Suppressor macrophage (primary cell): ENCODE measurements at regions not wholly inside any gene's neighbourhood (a gene's known extent, or its start where the extent isn't known, plus 50 kb on each side); places are given as distances from the start of the nearest gene placed in this dataset.
"Not testable (repeated sequence)": the region's sequence is repeated elsewhere in the genome, so short reads cannot be mapped to it uniquely, and the experiment has no call there.

Experiments
- DNase-seq, 4 experiments: peaks; one replicate each; pipeline ENCODE4 v3.0.0-alpha.2; 2020 to 2022

GRCh38 chrX:107296184-107296583, 89.8 kb downstream of the DNAAF6 start:
- not testable (repeated sequence) for DNase-seq

GRCh38 chrX:107298276-107298675, 91.9 kb downstream of the DNAAF6 start:
- no peak for DNase-seq

- no peak for DNase-seq
These were observed 94.8 kb downstream of the DNAAF6 start for GRCh38 chrX:107301253-107301652.

GRCh38 chrX:107304141-107304540, 97.7 kb downstream of the DNAAF6 start:
- no peak for DNase-seq

- no peak for DNase-seq
These were observed 117.5 kb downstream of the DNAAF6 start for GRCh38 chrX:107323786-107324492.

GRCh38 chrX:107324493-107325310, 118.3 kb downstream of the DNAAF6 start:
- peak in 2 of 4 experiments; percentile 4 to 6 for DNase-seq

- DNase-seq = no peak
These were observed 119.1 kb downstream of the DNAAF6 start for GRCh38 chrX:107325467-107325866.

- DNase-seq = no peak
These were observed 101.4 kb upstream of the FRMPD3 start for GRCh38 chrX:107348051-107348450.

- DNase-seq = no peak
These were observed 100.5 kb upstream of the FRMPD3 start for GRCh38 chrX:107348990-107349389.

- DNase-seq = no peak
These were observed 93.9 kb upstream of the FRMPD3 start for GRCh38 chrX:107355533-107355932.

- no peak for DNase-seq
These were observed 88.6 kb upstream of the FRMPD3 start for GRCh38 chrX:107360788-107361360.

- not testable (repeated sequence) for DNase-seq
These were observed 79.3 kb upstream of the FRMPD3 start for GRCh38 chrX:107370185-107370584.

- DNase-seq = no peak
These were observed 75.3 kb upstream of the FRMPD3 start for GRCh38 chrX:107374132-107374531.

- no peak for DNase-seq
These were observed 74.6 kb upstream of the FRMPD3 start for GRCh38 chrX:107374831-107375230.

GRCh38 chrX:107376186-107376585, 73.3 kb upstream of the FRMPD3 start:
- not testable (repeated sequence) for DNase-seq

GRCh38 chrX:107384397-107385105, 64.9 kb upstream of the FRMPD3 start:
- no peak for DNase-seq

GRCh38 chrX:107389726-107390125, 59.7 kb upstream of the FRMPD3 start:
- DNase-seq = no peak

GRCh38 chrX:107393656-107394055, 55.8 kb upstream of the FRMPD3 start:
- DNase-seq = not testable (repeated sequence)

GRCh38 chrX:107396235-107396634, 53.2 kb upstream of the FRMPD3 start:
- no peak for DNase-seq

GRCh38 chrX:107396783-107397182, 52.7 kb upstream of the FRMPD3 start:
- no peak for DNase-seq

- peak in 1 of 4 experiments; percentile 8 for DNase-seq
These were observed 51.3 kb upstream of the FRMPD3 start for GRCh38 chrX:107398115-107398514.
